C4-2B (cell line): ENCODE measurements at regions not wholly inside any gene's neighbourhood (a gene's known extent, or its start where the extent isn't known, plus 50 kb on each side); places are given as distances from the start of the nearest gene placed in this dataset.

ENCODE experiments used
- ZFX ChIP-seq: fragments of 450-650 bp; IDR thresholded peaks from 2 replicates; pipeline ENCODE4 v1.6.1; 2017
- TF ChIP-seq, protein P1 (sequence below): fragments of 450-650 bp; conservative IDR thresholded peaks from 2 replicates; pipeline ENCODE4 v1.5.1; 2017; ENCODE audit warnings: mild to moderate bottlenecking

DNA sequence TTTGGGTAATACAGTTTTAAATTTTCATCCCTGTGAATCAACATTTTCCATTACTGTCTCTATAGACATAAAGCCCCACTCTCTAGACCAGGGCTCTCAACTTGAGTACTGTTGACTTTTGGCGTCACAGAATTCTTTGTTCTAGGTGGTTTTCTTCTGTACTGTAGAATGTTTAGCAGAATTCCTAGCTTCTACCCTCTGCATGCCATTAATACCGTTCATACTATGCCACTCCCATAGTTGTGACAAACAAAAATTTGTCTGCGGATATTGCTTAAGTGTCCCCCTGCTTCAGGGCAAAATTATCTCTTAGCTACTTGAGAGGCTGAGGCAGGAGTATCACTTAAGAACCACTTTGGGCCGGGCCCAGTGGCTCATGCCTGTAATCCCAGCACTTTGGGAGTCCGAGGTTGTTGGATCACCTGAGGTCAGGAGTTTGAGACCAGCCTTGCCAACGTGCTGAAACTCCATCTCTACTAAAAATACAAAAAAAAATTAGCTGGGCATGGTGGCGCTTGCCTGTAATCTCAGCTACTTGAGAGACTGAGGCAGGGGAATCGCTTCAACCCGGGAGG lies 57.3 kb upstream of the NRG3 start:
- TF ChIP-seq, protein P1, sequence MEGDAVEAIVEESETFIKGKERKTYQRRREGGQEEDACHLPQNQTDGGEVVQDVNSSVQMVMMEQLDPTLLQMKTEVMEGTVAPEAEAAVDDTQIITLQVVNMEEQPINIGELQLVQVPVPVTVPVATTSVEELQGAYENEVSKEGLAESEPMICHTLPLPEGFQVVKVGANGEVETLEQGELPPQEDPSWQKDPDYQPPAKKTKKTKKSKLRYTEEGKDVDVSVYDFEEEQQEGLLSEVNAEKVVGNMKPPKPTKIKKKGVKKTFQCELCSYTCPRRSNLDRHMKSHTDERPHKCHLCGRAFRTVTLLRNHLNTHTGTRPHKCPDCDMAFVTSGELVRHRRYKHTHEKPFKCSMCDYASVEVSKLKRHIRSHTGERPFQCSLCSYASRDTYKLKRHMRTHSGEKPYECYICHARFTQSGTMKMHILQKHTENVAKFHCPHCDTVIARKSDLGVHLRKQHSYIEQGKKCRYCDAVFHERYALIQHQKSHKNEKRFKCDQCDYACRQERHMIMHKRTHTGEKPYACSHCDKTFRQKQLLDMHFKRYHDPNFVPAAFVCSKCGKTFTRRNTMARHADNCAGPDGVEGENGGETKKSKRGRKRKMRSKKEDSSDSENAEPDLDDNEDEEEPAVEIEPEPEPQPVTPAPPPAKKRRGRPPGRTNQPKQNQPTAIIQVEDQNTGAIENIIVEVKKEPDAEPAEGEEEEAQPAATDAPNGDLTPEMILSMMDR = no peak
- TF ChIP-seq ZFX = no peak
